K562 (cell line): ENCODE measurements at regions not wholly inside any gene's neighbourhood (a gene's known extent, or its start where the extent isn't known, plus 50 kb on each side); places are given as distances from the start of the nearest gene placed in this dataset.

Source experiments
- ATAC-seq: fragments of 200-7000 bp; cut with Tn5 transposase; 3 replicates; pipeline ENCODE4 v1.9.1; 2020; ENCODE audit warnings: moderate library complexity
- BruUV-seq: library from RNA; stranded (reverse); fragments of 400-500 nt; replicated peaks from 2 replicates; lab custom pipeline; 2021; lab: Mats Ljungman, UMichigan
- CTCF ChIA-PET: fragments of 300-600 bp; formaldehyde crosslinking; extraction: SDS; loops from one replicate; lab custom pipeline; 2021; ENCODE audit warnings: low intra/inter-chr PET ratio; lab: Yijun Ruan, JAX
- POLR2A ChIA-PET: fragments of 300-600, 350-650 bp; sonication (Branson Sonifier 250); formaldehyde crosslinking; extraction: SDS; loops from one replicate; lab custom pipeline; 2021; ENCODE audit warnings: antibody characterized with exemption, inconsistent platforms; lab: Yijun Ruan, JAX
- DNase-seq, 4 experiments: peaks; one replicate each; pipeline versions ENCODE4 v3.0.0 to v3.0.0-alpha.2; 2011 to 2018; ENCODE audit warnings: low spot score in 3 of 4, mixed read lengths in 3 of 4; ENCODE audit errors: extremely low read depth in 1 of 4
- FAIRE-seq: peaks from 2 replicates; lab custom pipeline; 2011; peaks lifted over from hg19 to GRCh38; lab: Jason Lieb, UNC
- H2AFZ ChIP-seq: 2 replicates; pipeline ENCODE4 v1.6.0; 2011; ENCODE audit warnings: low read depth, low read length, control low read depth, inconsistent platforms
- H3K27ac ChIP-seq: fragments of 200-600 bp; 3 replicates; pipeline ENCODE4 v1.8.0; 2011; ENCODE audit warnings: low read depth, mild to moderate bottlenecking, control low read depth, inconsistent platforms, low read length, moderate library complexity, mixed read lengths; ENCODE audit errors: extremely low read depth
- H3K27me3 ChIP-seq, 2 experiments: fragments of 300-600 bp in 1 of 2; 2 replicates in 1 of 2; 3 replicates in 1 of 2; pipeline versions ENCODE4 v1.6.0 to v1.8.0; 2011; ENCODE audit warnings: inconsistent platforms in 2 of 2, low read length in 2 of 2, mild to moderate bottlenecking in 1 of 2, mixed read lengths in 1 of 2, moderate library complexity in 1 of 2; ENCODE audit not compliant: control insufficient read depth in 2 of 2, insufficient read depth in 2 of 2
- H3K36me3 ChIP-seq: fragments of 300-600 bp; 3 replicates; pipeline ENCODE4 v1.8.0; 2011; ENCODE audit warnings: mild to moderate bottlenecking, low read length, inconsistent platforms; ENCODE audit not compliant: control insufficient read depth, insufficient read depth
- H3K4me1 ChIP-seq, 2 experiments: fragments of 200-600 bp in 1 of 2; replicated peaks in 1 of 2; 2 replicates in 1 of 2; 3 replicates in 1 of 2; pipeline versions ENCODE4 v1.5.1 to v1.8.0; 2011; ENCODE audit warnings: inconsistent platforms in 2 of 2, low read length in 2 of 2, mild to moderate bottlenecking in 1 of 2, mixed read lengths in 1 of 2, moderate library complexity in 1 of 2; ENCODE audit not compliant: control insufficient read depth in 2 of 2, insufficient read depth in 2 of 2
- H3K4me2 ChIP-seq: 2 replicates; pipeline ENCODE4 v1.6.1; 2011; ENCODE audit warnings: low read length, control low read depth, inconsistent platforms, mixed read lengths; ENCODE audit not compliant: insufficient read depth
- H3K4me3 ChIP-seq: fragments of 200-600 bp; sonication (generic), shearing (Covaris generic); 2 replicates; pipeline ENCODE4 v1.5.1; 2016; ENCODE audit warnings: control low read depth, inconsistent platforms
- H3K79me2 ChIP-seq: fragments of 200-600 bp; 3 replicates; pipeline ENCODE4 v1.8.0; 2011; ENCODE audit warnings: low read length, inconsistent platforms; ENCODE audit not compliant: control insufficient read depth, insufficient read depth
- H3K9ac ChIP-seq, 2 experiments: 2 replicates each; pipeline versions ENCODE4 v1.6.0 to v1.6.1; 2011; ENCODE audit warnings: low read depth in 2 of 2, low read length in 2 of 2, control low read depth in 1 of 2, inconsistent platforms in 1 of 2, mild to moderate bottlenecking in 1 of 2, mixed read lengths in 1 of 2; ENCODE audit not compliant: insufficient read depth in 1 of 2
- H3K9me1 ChIP-seq: one replicate; pipeline ENCODE4 v1.6.0; 2011; ENCODE audit warnings: inconsistent platforms, mild to moderate bottlenecking, low read length, moderate library complexity; ENCODE audit not compliant: control insufficient read depth, insufficient read depth
- H3K9me3 ChIP-seq: replicated peaks from 2 replicates; pipeline ENCODE4 v1.5.1; 2011; ENCODE audit warnings: low read depth, low read length, inconsistent platforms; ENCODE audit not compliant: control insufficient read depth, insufficient read depth
- H4K20me1 ChIP-seq: replicated peaks from 2 replicates; pipeline ENCODE4 v1.6.1; 2011; ENCODE audit warnings: low read length, inconsistent platforms, mixed read lengths; ENCODE audit not compliant: control insufficient read depth, insufficient read depth
- ATF7 ChIP-seq: fragments of 450-650 bp; IDR thresholded peaks from 2 replicates; pipeline ENCODE4 v1.7.1; 2014; ENCODE audit warnings: mild to moderate bottlenecking, moderate library complexity
- ILK ChIP-seq: fragments of 450-650 bp; IDR thresholded peaks from 2 replicates; pipeline ENCODE4 v1.6.1; 2016; ENCODE audit warnings: missing genetic modification characterization, low read depth, mild to moderate bottlenecking, missing compliant biosample characterization, moderate library complexity, borderline replicate concordance
- KDM5B ChIP-seq: fragments of 200-600 bp; sonication (generic); IDR thresholded peaks from 2 replicates; pipeline ENCODE4 v1.6.1; 2012; ENCODE audit warnings: low read depth, mild to moderate bottlenecking, moderate library complexity, low read length, control low read depth, inconsistent platforms; ENCODE audit not compliant: insufficient replicate concordance
- KLF1 ChIP-seq: fragments of 450-650 bp; IDR thresholded peaks from 2 replicates; pipeline ENCODE4 v1.6.1; 2016; ENCODE audit warnings: missing genetic modification characterization, missing compliant biosample characterization
- PHTF2 ChIP-seq: fragments of 250-450 bp; sonication (Bioruptor Pico); IDR thresholded peaks from 2 replicates; pipeline ENCODE4 v1.5.0; 2021; ENCODE audit warnings: mild to moderate bottlenecking
- POLR2H ChIP-seq: IDR thresholded peaks from 2 replicates; pipeline ENCODE4 v1.6.1; 2016; ENCODE audit warnings: missing genetic modification characterization, low read depth, mild to moderate bottlenecking, control low read depth, missing compliant biosample characterization, moderate library complexity
- ZNF384 ChIP-seq: IDR thresholded peaks from 2 replicates; pipeline ENCODE4 v1.6.1; 2012; ENCODE audit warnings: low read depth, low read length, improper control_type of control experiment
- ZNF830 ChIP-seq: fragments of 250-450 bp; sonication (Bioruptor Pico); IDR thresholded peaks from 2 replicates; pipeline ENCODE4 v1.5.0; 2021; ENCODE audit warnings: mild to moderate bottlenecking
- WGBS: fragments of 100-300 bp; shearing (Covaris generic); methylation state at CpG from one replicate; pipeline ENCODE4 v1.1.6; 2016; ENCODE audit warnings: low coverage, mixed read lengths; ENCODE audit not compliant: insufficient coverage; ENCODE audit errors: missing lambda C conversion rate; 5-methylcytosine and 5-hydroxymethylcytosine counted together
- in situ Hi-C: fragments of 300-500 bp; cut with MboI; formaldehyde crosslinking; loops from 4 replicates; pipeline ENCODE4 v1.15.0; 2018; ENCODE audit warnings: inconsistent platforms, mixed read lengths
- intact Hi-C: fragments of 100-400 bp; cut with micrococcal nuclease; formaldehyde crosslinking; loops from 2 replicates; pipeline ENCODE4 v1.14.2; 2022
- TF ChIP-seq, protein P1 (sequence below): fragments of 250-450 bp; sonication (Bioruptor Pico); IDR thresholded peaks from 2 replicates; pipeline ENCODE4 v1.4.0; 2020; ENCODE audit warnings: borderline replicate concordance

DNA sequence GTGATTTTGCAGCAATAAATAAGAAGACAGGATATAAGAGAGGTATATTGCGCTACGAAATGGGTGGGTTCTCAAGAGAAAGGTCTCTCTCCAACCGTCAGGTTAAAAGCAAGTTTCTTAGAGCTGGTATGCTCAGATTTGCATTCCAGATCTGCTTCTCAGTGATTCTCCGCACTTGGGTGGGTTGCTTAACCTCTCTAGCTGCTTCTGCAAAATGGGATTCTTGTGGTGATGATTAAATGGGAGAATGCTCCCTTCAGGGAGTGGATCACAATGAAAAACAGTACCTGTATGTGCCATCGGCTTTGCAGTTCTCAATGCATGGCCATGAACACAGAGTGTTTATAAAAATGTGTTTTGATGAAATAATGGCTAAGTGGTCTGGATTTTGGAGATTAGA, 477.7 kb downstream of the TNS1 start:
- intact Hi-C loops (no loop called here), in situ Hi-C loops (no loop called here)
- 0% methylated on average over 4 of the region's 5 CpGs for WGBS
- CTCF ChIA-PET = no interaction called here
- no TSS peak for BruUV-seq
- no peak overlapping the region for H3K4me3 ChIP-seq
- no peaks in the 10 kb centered on the region for H3K79me2 ChIP-seq
- H4K20me1 ChIP-seq = no peaks in the 10 kb centered on the region
- TF ChIP-seq PHTF2 (CRISPR knock-in tag) (no peak), ZNF384 (no peak), KDM5B (no peak), ATF7 (no peak), ZNF830 (no peak), ILK (tag) (no peak), KLF1 (tag) (no peak), POLR2H (tag) (no peak)
- TF ChIP-seq, protein P1, sequence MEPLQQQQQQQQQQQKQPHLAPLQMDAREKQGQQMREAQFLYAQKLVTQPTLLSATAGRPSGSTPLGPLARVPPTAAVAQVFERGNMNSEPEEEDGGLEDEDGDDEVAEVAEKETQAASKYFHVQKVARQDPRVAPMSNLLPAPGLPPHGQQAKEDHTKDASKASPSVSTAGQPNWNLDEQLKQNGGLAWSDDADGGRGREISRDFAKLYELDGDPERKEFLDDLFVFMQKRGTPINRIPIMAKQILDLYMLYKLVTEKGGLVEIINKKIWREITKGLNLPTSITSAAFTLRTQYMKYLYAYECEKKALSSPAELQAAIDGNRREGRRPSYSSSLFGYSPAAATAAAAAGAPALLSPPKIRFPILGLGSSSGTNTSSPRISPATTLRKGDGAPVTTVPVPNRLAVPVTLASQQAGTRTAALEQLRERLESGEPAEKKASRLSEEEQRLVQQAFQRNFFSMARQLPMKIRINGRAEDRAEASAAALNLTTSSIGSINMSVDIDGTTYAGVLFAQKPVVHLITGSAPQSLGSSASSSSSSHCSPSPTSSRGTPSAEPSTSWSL (CRISPR knock-in tag) = no peak
- no peak overlapping the region for H3K9ac ChIP-seq
- no peaks in the 10 kb centered on the region for H3K4me1 ChIP-seq
- H3K4me2 ChIP-seq = no peak overlapping the region
- no peak for FAIRE-seq
- H3K27me3 ChIP-seq = no peaks in the 10 kb centered on the region
- no peak overlapping the region for H3K27ac ChIP-seq
- ATAC-seq = no peak
- no peaks in the 10 kb centered on the region for H3K9me3 ChIP-seq
- no peaks in the 10 kb centered on the region for H3K36me3 ChIP-seq
- no peak overlapping the region for H2AFZ ChIP-seq
- H3K9me1 ChIP-seq = no peaks in the 10 kb centered on the region
- no peak for DNase-seq
- POLR2A ChIA-PET = no interaction called here
